NT2/D1 (cell line): ENCODE measurements at regions not wholly inside any gene's neighbourhood (a gene's known extent, or its start where the extent isn't known, plus 50 kb on each side); places are given as distances from the start of the nearest gene placed in this dataset.

ENCODE experiments used
- SUZ12 ChIP-seq: IDR thresholded peaks from 2 replicates; pipeline ENCODE4 v1.6.1; 2011; ENCODE audit not compliant: insufficient read length, insufficient read depth; ENCODE audit errors: extremely low read depth
- YY1 ChIP-seq: IDR thresholded peaks from 2 replicates; pipeline ENCODE4 v1.6.1; 2011; ENCODE audit not compliant: insufficient read length, insufficient read depth
- ZNF274 ChIP-seq: IDR thresholded peaks from 2 replicates; pipeline ENCODE4 v1.6.1; 2011; ENCODE audit warnings: mild to moderate bottlenecking, low read depth, low read length

GRCh38 chr4:19752599-19752998 lies 499.1 kb upstream of the SLIT2 start:
- TF ChIP-seq YY1 (no peak), ZNF274 (no peak), SUZ12 (no peak)
